ENCODE measurements at regions not wholly inside any gene's neighbourhood (a gene's known extent, or its start where the extent isn't known, plus 50 kb on each side); places are given as distances from the start of the nearest gene placed in this dataset.

GRCh38 chr2:122451040-122451439 is 695.6 kb downstream of the TSN start:
- TF ChIP-seq REST (IDR thresholded peaks at IDR 0.05; ENCODE audit: insufficient read depth in 1 of 2, low read depth in 2 of 2, low read length in 2 of 2) (no peak), TAF1 (IDR thresholded peaks at IDR 0.05; ENCODE audit: borderline replicate concordance, insufficient read depth, low read length) (no peak), POLR2AphosphoS5 (IDR thresholded peaks at IDR 0.05; ENCODE audit: low read depth, low read length) (no peak), FOXP2 (optimal IDR thresholded peaks at IDR 0.05; ENCODE audit: borderline replicate concordance, extremely low read depth, extremely low read length, insufficient read depth) (no peak), SIN3A (IDR thresholded peaks at IDR 0.05; ENCODE audit: borderline replicate concordance, insufficient read depth, low read length) (no peak)

GRCh38 chr2:122451697-122452096 is 696.2 kb downstream of the TSN start:
- TF ChIP-seq TAF1 (IDR thresholded peaks at IDR 0.05; ENCODE audit: borderline replicate concordance, insufficient read depth, low read length) (no peak), SIN3A (IDR thresholded peaks at IDR 0.05; ENCODE audit: borderline replicate concordance, insufficient read depth, low read length) (no peak), REST (IDR thresholded peaks at IDR 0.05; ENCODE audit: insufficient read depth in 1 of 2, low read depth in 2 of 2, low read length in 2 of 2) (no peak), POLR2AphosphoS5 (IDR thresholded peaks at IDR 0.05; ENCODE audit: low read depth, low read length) (no peak), FOXP2 (optimal IDR thresholded peaks at IDR 0.05; ENCODE audit: borderline replicate concordance, extremely low read depth, extremely low read length, insufficient read depth) (no peak)

- TF ChIP-seq POLR2AphosphoS5 (IDR thresholded peaks at IDR 0.05; ENCODE audit: low read depth, low read length) = no peak
- no peak for TF ChIP-seq SIN3A (IDR thresholded peaks at IDR 0.05; ENCODE audit: borderline replicate concordance, insufficient read depth, low read length)
- no peak for TF ChIP-seq FOXP2 (optimal IDR thresholded peaks at IDR 0.05; ENCODE audit: borderline replicate concordance, extremely low read depth, extremely low read length, insufficient read depth)
- TF ChIP-seq TAF1 (IDR thresholded peaks at IDR 0.05; ENCODE audit: borderline replicate concordance, insufficient read depth, low read length) = no peak
- no peak for TF ChIP-seq REST (IDR thresholded peaks at IDR 0.05; ENCODE audit: insufficient read depth in 1 of 2, low read depth in 2 of 2, low read length in 2 of 2)
Observed at GRCh38 chr2:122469147-122469546, 713.7 kb downstream of the TSN start.

GRCh38 chr2:122471753-122472152 is 716.3 kb downstream of the TSN start:
- TF ChIP-seq REST (IDR thresholded peaks at IDR 0.05; ENCODE audit: insufficient read depth in 1 of 2, low read depth in 2 of 2, low read length in 2 of 2) (no peak), TAF1 (IDR thresholded peaks at IDR 0.05; ENCODE audit: borderline replicate concordance, insufficient read depth, low read length) (no peak), SIN3A (IDR thresholded peaks at IDR 0.05; ENCODE audit: borderline replicate concordance, insufficient read depth, low read length) (no peak), FOXP2 (optimal IDR thresholded peaks at IDR 0.05; ENCODE audit: borderline replicate concordance, extremely low read depth, extremely low read length, insufficient read depth) (no peak), POLR2AphosphoS5 (IDR thresholded peaks at IDR 0.05; ENCODE audit: low read depth, low read length) (no peak)

GRCh38 chr2:122478117-122478516 is 722.7 kb downstream of the TSN start:
- TF ChIP-seq POLR2AphosphoS5 (IDR thresholded peaks at IDR 0.05; ENCODE audit: low read depth, low read length) = no peak
- no peak for TF ChIP-seq FOXP2 (optimal IDR thresholded peaks at IDR 0.05; ENCODE audit: borderline replicate concordance, extremely low read depth, extremely low read length, insufficient read depth)
- TF ChIP-seq TAF1 (IDR thresholded peaks at IDR 0.05; ENCODE audit: borderline replicate concordance, insufficient read depth, low read length) = no peak
- no peak for TF ChIP-seq SIN3A (IDR thresholded peaks at IDR 0.05; ENCODE audit: borderline replicate concordance, insufficient read depth, low read length)
- TF ChIP-seq REST (IDR thresholded peaks at IDR 0.05; ENCODE audit: insufficient read depth in 1 of 2, low read depth in 2 of 2, low read length in 2 of 2) = no peak

Measured in PFSK-1 (cell line).